ENCODE measurements at regions not wholly inside any gene's neighbourhood (a gene's known extent, or its start where the extent isn't known, plus 50 kb on each side); places are given as distances from the start of the nearest gene placed in this dataset.

- TF ChIP-seq CTCF (IDR thresholded peaks at IDR 0.05; ENCODE audit: low read length) (no peak), EZH2phosphoT487 (IDR thresholded peaks at IDR 0.05; ENCODE audit: low read length) (no peak), EZH2 (optimal IDR thresholded peaks at IDR 0.05; ENCODE audit: low read depth, low read length) (no peak)
Observed at GRCh38 chr22:48742556-48743343, 1084.9 kb downstream of the BRD1 start.

Measured in MM.1S (cell line).